HG02884 (cell line): ENCODE measurements at regions not wholly inside any gene's neighbourhood (a gene's known extent, or its start where the extent isn't known, plus 50 kb on each side); places are given as distances from the start of the nearest gene placed in this dataset.
"Not testable (repeated sequence)": the region's sequence is repeated elsewhere in the genome, so short reads cannot be mapped to it uniquely, and the experiment has no call there.

Source experiments
- ATAC-seq: cut with Tn5 transposase; IDR thresholded peaks from one replicate; pipeline ENCODE4 v1.9.1; 2021; ENCODE audit warnings: mild to moderate bottlenecking, moderate library complexity; ENCODE audit not compliant: unreplicated experiment

DNA sequence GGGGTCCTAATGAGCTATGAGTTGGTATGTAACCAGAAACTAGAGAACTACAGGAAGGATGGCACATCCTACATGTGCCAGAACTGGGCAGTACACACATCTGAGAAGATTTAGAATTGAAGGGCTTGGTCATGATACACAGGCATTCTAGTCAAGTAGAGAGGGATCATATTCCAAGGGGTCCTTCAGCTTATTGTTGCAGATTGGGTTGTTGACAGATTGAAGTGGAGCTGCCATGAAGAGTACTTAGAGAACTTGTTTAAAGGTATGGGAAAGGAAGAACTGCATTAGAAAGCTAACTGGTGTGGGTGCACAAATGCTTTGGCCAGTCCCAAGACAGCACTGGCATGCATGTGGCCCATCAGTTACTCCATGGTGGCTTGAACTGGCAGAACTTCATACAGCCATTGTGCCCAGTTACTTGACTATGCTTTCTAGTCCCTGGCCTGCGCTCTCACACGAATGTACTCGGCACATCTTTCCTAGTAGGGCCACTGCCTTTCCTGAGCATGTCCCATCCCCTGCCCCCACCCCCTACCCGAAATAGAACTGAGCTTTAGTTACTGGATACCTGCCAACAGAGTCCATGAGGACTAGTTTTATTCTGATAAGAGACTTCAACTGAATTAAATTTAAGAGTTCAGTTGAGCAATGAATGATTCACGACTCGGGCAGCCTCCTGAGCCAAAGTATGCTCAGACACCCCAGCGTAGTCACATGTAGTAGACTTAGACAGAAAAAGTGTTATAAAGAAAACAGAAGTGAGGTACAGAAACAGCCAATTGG lies 64.0 kb downstream of the CCNG2 start:
- ATAC-seq: no peak

DNA sequence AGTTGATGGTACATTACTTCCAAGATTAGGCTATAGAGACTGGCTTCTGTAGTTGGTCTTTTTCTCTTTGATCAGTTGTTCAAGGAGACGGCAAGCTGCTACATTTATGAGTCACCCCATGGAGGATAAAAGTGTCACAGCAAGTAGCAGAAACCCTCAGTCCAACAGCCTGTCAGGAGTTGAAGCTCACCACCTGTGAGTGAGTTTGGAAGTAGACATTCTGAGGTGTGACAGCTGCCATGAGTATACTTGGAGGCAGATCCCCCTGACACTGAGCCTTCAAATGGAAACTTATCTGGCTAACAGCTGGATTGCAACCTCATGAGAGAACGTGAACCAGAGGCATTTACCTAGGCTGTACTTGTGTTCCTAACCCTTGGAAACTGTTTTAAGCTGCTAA lies 68.0 kb downstream of the CCNG2 start:
- no peak for ATAC-seq

DNA sequence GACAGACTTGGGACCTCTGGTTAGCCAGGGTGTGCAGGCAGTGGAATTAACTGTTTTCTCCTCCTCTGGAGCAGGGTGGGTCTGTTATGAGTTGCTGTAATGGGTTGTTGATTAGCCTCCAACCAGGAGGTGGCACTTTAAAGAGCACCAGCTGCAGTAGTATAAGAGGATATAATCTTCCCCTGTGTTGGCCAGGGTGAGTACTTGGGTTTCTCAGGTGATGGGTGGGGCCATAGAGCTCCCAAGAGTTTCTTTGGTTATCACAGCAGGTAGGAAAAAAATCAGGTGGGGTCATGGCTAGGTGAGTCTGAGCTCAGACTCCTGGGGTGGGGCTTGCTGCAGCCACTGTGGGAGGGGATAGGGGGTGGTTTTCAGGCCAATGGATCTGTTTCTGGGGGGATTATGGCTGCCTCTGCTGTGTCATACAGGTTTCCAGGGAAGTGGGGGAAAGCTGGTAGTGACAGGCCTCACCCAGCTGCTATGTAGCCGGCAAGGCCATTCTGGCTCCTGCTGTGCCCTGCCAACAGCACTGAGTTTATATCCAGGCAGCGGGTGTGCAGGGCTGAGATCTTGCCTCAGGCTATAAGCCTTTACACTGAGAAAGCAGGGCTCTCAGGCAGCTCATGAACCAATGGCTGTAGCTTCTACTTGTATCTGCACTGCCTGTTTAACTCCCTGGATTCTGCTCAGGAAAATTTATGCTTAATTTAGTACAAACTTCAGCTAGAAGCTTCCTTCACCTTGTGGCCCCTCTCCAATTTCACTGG lies 70.1 kb downstream of the CCNG2 start:
- ATAC-seq: no peak

DNA sequence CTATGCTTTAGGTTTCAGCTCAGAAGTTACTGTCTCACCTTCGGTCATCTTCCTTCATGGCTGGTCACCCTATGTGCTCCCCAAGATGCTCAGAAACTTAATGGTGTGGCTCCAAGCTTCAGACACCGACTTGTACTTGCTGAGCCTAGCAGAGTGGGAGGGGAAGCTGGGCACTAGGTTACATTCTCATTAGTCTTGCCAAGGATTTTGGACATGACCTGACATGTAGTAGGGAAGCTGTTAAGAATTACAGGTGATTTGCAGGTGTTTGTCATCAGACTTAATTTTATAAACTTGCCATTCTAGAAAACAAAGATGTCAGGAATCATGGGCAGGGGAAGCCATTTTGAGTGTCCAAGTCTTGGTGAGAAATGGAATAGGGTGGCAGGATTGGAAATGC lies 72.4 kb downstream of the CCNG2 start:
- ATAC-seq: no peak

DNA sequence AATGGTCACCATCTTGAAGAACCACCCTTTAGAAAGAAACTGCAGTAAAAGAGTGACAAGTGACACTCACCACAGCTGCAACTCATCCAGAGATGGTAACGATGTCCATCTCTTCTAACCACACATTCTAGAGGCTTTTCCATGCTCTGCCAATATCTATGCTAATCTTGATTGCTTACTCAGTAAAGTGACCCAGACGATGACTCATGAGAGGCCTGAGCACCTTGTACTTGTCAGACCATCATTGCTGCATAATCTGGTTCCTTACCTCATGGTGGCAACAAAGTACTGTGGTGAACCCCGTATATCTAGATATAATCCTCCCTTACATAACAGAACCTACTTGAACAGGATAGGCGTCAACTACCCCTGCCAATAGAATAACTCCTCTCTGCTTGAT lies 75.6 kb downstream of the CCNG2 start:
- ATAC-seq: no peak

DNA sequence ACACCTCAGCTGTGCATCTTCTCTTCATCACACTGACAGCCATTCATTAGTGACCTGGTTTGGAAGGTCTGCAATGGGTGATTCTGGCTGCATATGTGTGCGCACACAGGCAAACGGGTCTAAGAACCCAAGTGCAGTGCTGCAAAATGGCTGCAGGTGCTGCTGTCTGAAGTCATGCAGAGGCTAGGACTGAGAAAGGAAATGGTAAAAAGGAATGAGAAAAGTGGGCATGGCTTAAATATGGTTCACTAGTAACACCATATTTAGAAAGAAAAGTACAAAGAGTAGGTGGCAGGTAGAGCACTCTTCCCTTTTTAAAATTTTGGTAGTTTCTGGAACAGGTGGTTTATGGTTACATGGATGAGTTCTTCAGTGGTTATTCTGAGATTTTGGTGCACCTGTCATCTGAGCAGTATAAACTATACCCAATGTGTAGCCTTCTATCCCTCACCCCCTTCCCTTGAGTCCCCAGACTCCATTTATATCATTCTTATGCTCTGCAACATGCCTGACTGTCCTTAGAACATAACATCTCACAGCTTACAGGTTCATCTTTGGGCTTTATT lies 78.4 kb downstream of the CCNG2 start:
- ATAC-seq: peak; percentile 67

DNA sequence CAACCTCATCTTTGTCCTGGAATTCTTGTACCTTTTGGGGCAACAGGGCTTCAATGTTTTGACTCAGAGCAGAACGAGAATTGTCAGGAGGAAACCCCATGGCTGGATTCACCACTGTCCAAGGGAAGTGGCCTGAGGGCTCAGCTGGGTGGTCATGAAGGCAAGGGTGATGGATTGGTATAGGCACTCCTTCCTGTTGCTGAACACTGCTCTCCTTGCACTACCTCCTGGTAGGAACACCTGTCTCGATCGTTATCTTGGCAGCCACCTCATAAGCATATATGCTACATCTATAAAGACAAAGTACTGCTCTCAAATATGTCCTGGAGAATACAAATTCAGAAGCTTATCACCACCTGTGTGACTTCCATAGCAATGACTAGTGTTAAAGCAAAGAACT lies 79.8 kb downstream of the CCNG2 start:
- no peak for ATAC-seq

DNA sequence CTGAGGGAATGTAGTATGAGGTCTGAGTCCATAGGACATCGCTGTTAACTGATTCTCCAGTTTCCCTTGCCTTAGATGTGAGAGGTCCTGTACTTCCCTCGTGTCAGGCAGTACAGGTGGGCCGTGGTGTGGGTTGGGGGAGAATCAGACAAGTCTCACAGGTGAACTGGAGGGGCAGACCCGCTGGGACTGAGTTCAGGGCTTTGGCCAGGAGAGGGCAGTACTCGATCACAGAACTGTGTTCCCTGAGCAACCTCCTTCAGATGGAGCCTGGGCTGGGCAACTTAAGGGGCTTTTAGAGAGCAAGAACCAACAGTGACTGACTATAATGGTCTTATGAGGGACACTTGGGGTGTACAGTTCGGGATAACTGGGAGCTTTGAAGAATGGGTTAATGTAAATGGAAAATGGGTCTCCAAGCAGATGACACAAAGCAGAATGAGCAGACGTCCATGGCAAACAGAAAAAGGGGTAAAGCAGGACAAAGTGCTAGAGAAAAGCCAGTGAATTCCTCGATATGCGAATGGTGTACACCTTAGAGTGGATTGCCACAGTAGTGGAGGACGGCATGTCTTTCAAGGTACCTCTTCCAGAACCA lies 83.6 kb downstream of the CCNG2 start:
- peak; percentile 73 for ATAC-seq

DNA sequence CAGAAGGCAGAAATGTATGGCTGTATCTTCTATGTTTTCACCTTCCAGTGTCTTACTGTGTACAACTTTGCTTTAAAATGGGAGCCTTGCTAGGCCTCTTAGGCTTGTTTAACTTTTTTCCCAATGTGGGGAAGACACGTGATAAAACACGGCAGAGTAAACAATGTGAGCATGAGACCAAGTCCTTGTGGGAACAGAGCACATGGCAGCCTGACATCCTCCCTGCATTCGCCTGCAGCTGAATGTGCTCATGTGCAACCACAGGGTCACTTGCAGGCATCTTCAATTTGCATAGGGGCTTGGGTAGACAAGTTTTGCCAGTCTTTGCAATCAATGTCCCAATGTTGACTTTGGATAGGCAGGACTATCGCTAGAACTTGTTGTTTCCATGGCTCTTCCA lies 91.8 kb downstream of the CCNG2 start:
- no peak for ATAC-seq

DNA sequence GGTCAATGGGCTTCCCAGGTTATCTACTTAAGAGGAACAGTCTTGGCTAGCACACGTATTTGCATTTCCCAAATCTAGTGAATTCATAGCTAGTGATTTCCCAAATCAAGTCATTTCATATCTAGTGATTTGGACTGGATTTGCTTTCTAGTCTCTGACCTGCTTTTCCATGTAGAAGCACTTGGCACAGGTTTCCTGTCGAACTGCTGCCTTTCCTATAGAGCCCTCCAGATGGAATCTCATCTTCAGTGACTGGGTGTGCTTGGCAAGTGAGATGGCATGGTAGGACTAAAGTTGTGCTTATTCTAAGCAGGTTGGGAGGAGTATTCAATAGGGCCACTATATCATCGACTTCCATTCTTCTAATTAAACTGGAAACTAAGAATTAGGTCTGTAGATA lies 94.7 kb downstream of the CCNG2 start:
- no peak for ATAC-seq

DNA sequence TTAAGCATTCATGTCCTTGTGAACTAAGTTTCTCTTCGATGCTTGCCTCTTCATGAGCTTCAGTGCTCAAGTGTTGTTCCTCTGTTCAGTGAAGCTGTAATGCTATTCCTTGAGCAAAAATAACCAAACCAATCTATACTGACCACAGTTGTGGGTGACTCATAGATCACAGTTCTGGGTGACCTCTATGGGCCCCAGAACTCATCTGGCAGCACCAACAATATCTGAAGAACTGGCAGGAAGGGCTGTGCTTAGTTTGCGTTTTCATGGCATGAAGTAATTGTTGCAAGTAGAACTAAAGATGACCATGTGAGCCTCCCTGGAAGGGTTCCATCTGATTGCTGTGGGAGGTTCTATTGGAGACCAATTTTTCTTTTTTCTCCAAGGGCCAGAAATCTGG lies 106.2 kb downstream of the CCNG2 start:
- ATAC-seq: no peak

DNA sequence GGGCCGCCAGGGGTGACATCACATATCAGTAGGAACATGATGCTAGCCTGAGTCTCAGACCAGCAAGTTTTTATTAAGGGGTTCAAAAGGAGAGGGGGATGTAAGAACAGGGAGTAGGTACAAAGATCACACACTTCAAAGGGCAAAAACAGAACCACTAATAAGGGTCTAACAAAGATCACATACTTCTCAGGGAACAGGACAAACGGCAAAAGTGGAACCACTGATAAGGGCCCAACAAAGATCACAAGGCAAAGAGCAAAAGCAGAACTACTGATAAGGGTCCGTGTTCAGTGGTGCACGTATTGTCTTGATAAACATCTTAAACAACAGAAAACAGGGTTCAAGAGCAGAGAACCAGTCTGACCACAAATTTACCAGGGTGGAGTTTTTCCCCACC lies 107.0 kb downstream of the CCNG2 start:
- ATAC-seq: not testable (repeated sequence)

DNA sequence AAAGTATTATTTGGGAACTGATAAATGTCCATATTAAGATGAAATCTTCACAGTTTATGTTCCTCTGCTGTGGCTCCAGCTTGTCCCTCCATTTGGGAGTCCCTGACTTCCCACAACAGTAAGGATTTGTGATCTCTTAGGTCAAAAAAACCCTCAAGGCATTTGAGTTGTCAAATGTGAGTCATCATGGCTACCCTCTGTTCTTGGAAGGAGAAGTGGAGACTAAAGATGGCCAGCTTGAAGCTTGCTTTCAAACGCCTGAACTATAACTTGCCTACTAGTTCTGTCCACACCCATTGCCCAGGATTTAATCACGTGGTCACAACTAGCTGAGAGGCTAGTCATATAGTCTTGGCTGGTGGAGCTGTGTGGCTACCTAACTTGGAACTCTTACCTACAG lies 107.8 kb downstream of the CCNG2 start:
- ATAC-seq: no peak

DNA sequence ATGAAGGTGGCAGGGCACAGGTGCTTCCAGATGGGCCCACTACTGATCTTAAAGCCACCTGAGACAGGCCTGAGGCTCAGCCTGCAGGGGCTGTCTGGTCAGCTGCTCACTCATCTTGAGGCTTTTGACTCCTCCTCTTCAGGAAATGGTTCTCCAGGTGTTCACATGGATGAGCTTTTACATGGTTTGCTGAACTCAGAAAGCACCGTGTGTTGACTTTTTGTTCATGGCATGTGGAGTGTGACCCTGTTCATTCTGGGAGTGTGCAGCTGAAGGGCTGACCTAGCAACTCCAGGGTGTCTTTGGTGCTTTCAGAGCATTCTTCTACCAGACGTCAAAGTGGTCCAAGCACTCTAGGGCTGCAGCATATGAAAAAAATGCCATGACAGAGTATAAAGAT lies 111.1 kb downstream of the CCNG2 start:
- ATAC-seq: no peak

DNA sequence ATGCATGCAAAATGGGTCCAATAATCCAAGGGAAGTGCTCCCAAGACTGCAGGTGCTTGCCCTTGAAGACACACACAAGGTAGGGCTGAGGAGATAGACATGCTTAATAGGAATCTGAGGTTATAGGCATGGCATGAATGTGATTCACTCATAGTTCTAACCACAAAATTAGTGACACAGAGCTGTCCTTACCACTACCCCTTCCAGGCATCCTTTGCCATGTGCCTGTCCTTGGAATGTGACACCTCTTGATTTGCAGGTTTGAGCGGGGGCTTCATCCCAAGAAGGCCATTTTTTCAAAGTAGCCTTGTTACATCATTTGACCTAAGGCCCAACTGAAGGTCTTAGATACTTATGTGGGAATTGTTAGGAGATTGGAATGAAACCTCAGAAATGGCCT lies 112.5 kb downstream of the CCNG2 start:
- no peak for ATAC-seq

DNA sequence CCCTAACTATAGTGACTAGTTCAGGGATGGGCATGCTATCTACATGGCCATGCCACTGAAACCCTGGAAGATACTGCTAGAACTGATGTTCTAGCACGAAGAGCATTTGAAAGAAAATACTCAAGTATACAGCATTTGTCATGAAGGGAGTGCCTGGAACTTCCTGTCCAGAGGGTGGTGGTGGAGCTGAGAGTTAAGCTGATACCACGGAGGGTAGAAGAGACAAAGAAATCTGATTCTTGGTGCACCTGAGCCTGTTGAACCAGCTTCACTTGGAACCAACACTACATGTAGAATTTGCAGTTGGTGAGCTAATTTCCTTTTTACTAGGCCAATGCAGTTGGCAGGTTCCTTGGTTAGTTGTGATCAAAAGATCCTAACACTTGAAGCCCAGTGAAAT lies 116.4 kb downstream of the CCNG2 start:
- no peak for ATAC-seq

DNA sequence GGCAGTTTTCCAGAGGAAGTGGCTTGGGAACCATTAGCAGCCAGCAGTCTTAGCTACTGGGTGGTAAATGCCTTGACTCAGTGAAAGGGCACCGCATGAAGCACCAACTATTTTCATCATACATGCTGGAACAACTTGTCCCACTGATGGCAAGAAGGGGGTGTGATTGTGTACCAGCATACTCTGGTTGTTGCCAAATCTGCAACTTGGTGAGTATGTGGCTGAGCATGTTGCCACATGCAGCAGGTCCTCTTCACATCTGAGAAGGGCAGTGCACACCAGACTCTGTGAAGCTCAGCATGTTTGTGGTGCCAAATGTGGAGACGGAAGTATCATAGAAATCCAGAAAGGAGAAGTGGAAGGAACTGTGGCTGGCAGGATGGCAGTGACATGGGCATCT lies 122.1 kb downstream of the CCNG2 start:
- ATAC-seq: not testable (repeated sequence)

DNA sequence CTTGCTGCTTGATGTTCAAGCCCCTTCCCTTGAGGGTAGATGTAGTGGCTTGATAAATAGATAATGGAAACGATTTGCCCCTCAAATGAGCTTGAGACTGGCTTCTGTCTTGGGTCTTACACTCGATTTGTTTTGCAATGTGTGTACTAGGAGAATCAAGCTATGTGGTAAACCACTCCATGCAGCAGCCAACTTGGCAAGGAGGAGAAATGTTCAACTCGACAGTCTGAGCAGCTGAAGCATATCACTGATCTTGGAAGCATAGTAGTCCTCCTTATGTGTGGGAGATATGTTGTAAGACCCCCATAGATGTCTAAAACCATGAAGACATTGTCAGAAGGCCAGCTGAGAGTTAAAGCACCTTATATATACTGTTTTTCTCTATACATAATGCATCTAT lies 125.3 kb downstream of the CCNG2 start:
- ATAC-seq: no peak

DNA sequence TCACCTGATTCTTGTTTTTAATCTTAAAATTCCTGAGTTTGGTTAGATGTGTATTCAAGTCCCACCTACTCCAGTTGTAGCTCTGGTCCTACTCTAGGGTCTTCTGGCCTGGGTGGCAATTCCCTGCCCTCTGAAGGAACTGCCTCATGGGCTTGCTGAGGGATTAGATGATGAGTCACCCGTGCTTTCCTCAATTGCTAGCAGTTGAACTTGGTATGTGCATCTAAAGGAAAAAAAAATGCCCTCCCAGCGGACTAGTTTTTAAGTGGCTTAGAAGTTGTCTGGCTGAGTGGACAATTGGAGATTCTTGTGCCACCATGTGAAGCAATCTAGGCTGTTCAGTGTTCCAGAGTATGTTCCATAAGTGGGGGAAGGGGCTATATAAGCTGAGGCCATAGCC lies 127.0 kb downstream of the CCNG2 start:
- ATAC-seq: no peak

DNA sequence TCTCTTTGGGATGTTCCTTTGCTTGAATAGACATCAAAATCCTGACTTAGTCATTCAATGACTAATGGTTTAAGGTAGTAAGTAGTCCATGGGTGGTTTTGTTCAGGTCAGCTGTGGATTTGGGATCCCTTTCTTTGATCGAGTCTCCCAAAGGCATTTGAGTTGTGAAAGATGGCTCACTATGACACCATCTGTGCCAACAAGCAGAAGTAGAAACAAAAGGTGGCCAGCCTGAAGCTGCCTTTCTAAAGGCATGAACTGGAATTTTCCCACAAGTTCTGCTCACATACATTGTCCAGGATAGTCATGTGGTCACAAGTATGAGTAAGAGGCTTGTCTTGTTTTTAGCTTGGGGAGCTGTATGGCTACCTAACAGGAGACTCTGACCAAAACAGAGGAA lies 129.9 kb downstream of the CCNG2 start:
- no peak for ATAC-seq

DNA sequence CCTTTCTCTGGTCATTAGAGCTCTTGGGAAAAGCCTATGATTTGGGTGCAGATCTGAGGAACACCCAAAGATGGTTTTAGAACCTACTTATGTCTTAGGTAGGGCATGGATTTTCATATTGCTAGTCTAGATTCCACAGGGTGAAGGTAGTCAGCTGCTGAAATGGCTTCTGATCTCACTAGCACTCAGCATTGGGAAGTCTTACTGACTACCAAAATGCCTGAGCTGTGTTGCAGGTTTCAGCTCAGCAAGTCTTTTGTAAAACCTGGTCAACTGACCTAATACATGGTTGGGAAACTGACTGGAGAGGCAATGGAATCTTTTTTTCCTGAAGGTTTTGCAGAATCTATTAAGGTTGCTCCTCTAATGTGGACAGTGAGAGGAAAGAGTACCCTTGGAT lies 136.4 kb downstream of the CCNG2 start:
- ATAC-seq: no peak

DNA sequence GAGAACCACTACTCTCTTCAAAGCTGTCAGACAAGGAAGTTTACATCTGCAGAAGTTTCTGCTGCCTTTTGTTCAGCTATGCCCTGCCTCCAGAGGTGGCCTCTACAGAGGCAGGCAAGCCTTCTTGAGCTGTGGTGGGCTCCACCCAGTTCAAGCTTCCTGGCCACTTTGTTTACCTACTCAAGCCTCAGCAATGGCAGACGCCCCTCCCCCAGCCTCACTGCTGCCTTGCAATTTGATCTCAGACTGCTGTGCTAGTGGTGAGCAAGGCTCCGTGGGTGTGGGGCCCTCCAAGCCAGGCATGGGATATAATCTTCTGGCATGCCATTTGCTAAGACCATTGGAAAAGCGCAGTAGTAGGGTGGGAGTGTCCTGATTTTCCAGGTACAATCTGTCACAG lies 144.0 kb downstream of the CCNG2 start:
- not testable (repeated sequence) for ATAC-seq
